H1 (cell line): ENCODE measurements at regions not wholly inside any gene's neighbourhood (a gene's known extent, or its start where the extent isn't known, plus 50 kb on each side); places are given as distances from the start of the nearest gene placed in this dataset.

Source experiments
- CTCF ChIA-PET: fragments of 300-600 bp; sonication (Branson Sonifier 250); formaldehyde crosslinking; loops from one replicate; lab custom pipeline; 2021; ENCODE audit not compliant: partially characterized antibody; lab: Charles Lee
- POLR2A ChIA-PET: fragments of 300-600 bp; sonication (Branson Sonifier 250); formaldehyde crosslinking; loops from one replicate; lab custom pipeline; 2021; ENCODE audit warnings: inconsistent platforms; ENCODE audit not compliant: partially characterized antibody; lab: Charles Lee
- DNase-seq, 2 experiments: peaks; one replicate each; pipeline versions ENCODE4 v3.0.0 to v3.0.0-alpha.2; 2010 to 2022; ENCODE audit warnings: low spot score in 2 of 2, low read depth in 1 of 2, mixed read lengths in 1 of 2
- FAIRE-seq: peaks from 2 replicates; lab custom pipeline; 2011; peaks lifted over from hg19 to GRCh38; lab: Jason Lieb, UNC
- H2AFZ ChIP-seq: 2 replicates; pipeline ENCODE4 v1.8.1; 2012; ENCODE audit warnings: low read length, inconsistent platforms
- H2AK5ac ChIP-seq: 2 replicates; pipeline ENCODE4 v1.6.1; 2013; ENCODE audit warnings: low read depth, low read length
- H2BK120ac ChIP-seq: replicated peaks from 2 replicates; pipeline ENCODE3; 2013; ENCODE audit warnings: low read depth, low read length, inconsistent platforms
- H2BK12ac ChIP-seq: 2 replicates; pipeline ENCODE4 v1.6.1; 2013; ENCODE audit warnings: low read depth, low read length
- H2BK15ac ChIP-seq: 2 replicates; pipeline ENCODE4 v1.6.1; 2013; ENCODE audit warnings: low read length
- H2BK20ac ChIP-seq: 2 replicates; pipeline ENCODE4 v1.6.1; 2013; ENCODE audit warnings: low read length
- H2BK5ac ChIP-seq: 2 replicates; pipeline ENCODE4 v1.6.1; 2013; ENCODE audit warnings: low read depth, low read length
- H3K14ac ChIP-seq: 2 replicates; pipeline ENCODE4 v1.6.1; 2013; ENCODE audit warnings: inconsistent platforms; ENCODE audit not compliant: insufficient read length
- H3K18ac ChIP-seq: 2 replicates; pipeline ENCODE4 v1.6.1; 2013; ENCODE audit warnings: low read length; ENCODE audit errors: extremely low read depth
- H3K23ac ChIP-seq: 2 replicates; pipeline ENCODE4 v1.6.1; 2013; ENCODE audit warnings: inconsistent platforms; ENCODE audit not compliant: insufficient read length
- H3K23me2 ChIP-seq: 2 replicates; pipeline ENCODE4 v1.6.1; 2013; ENCODE audit warnings: low read depth, low read length
- H3K27ac ChIP-seq: 2 replicates; pipeline ENCODE4 v1.6.1; 2011; ENCODE audit warnings: low read depth, low read length, inconsistent platforms
- H3K27me3 ChIP-seq, 4 experiments: replicated peaks in 1 of 4; 1 replicate in 1 of 4; 2 replicates in 3 of 4; pipeline versions ENCODE4 v1.6.1 to v1.8.1; 2011 to 2013; ENCODE audit warnings: low read length in 3 of 4, mild to moderate bottlenecking in 3 of 4, inconsistent platforms in 2 of 4, mixed read lengths in 2 of 4, moderate library complexity in 1 of 4; ENCODE audit not compliant: control insufficient read depth in 3 of 4, insufficient read depth in 3 of 4; ENCODE audit errors: extremely low read depth in 1 of 4
- H3K36me3 ChIP-seq, 4 experiments: 2 replicates each; pipeline versions ENCODE4 v1.6.1 to v1.8.1; 2011 to 2013; ENCODE audit warnings: mild to moderate bottlenecking in 4 of 4, low read length in 3 of 4, moderate library complexity in 2 of 4, control low read depth in 1 of 4, inconsistent platforms in 1 of 4; ENCODE audit not compliant: insufficient read depth in 4 of 4, control insufficient read depth in 2 of 4
- H3K4ac ChIP-seq: replicated peaks from 2 replicates; pipeline ENCODE3; 2013; ENCODE audit warnings: low read length, low read depth, mixed read lengths, inconsistent platforms; ENCODE audit not compliant: insufficient read length
- H3K4me1 ChIP-seq, 4 experiments: replicated peaks in 1 of 4; 1 replicate in 1 of 4; 2 replicates in 3 of 4; pipeline versions ENCODE4 v1.6.1 to v1.8.1; 2011 to 2013; ENCODE audit warnings: low read length in 3 of 4, inconsistent platforms in 2 of 4, mixed read lengths in 1 of 4; ENCODE audit not compliant: insufficient read depth in 4 of 4, control insufficient read depth in 3 of 4
- H3K4me2 ChIP-seq, 2 experiments: 2 replicates each; pipeline versions ENCODE4 v1.6.1 to v1.8.1; 2011 to 2013; ENCODE audit warnings: low read depth in 2 of 2, low read length in 2 of 2, control low read depth in 1 of 2, inconsistent platforms in 1 of 2, mild to moderate bottlenecking in 1 of 2; ENCODE audit not compliant: insufficient read depth in 1 of 2
- H3K4me3 ChIP-seq, 4 experiments: fragments of 200-600, 300-600 bp in 1 of 4; sonication (generic), shearing (Covaris generic), sonication (Bioruptor Twin) in 1 of 4; 2 replicates each; pipeline versions ENCODE4 v1.5.1 to v1.8.1; 2011 to 2016; ENCODE audit warnings: low read length in 4 of 4, low read depth in 3 of 4, control low read depth in 2 of 4, inconsistent platforms in 2 of 4, mild to moderate bottlenecking in 2 of 4, mixed read lengths in 1 of 4, moderate library complexity in 1 of 4; ENCODE audit not compliant: insufficient read depth in 2 of 4; ENCODE audit errors: extremely low read depth in 1 of 4
- H3K56ac ChIP-seq: replicated peaks from 2 replicates; pipeline ENCODE3; 2013; ENCODE audit warnings: low read depth, mild to moderate bottlenecking, mixed read lengths, low read length, inconsistent platforms; ENCODE audit not compliant: insufficient read length
- H3K79me1 ChIP-seq: 2 replicates; pipeline ENCODE4 v1.6.1; 2013; ENCODE audit warnings: low read depth, low read length, control low read depth
- H3K79me2 ChIP-seq, 2 experiments: 2 replicates each; pipeline versions ENCODE4 v1.6.1 to v1.8.1; 2012 to 2013; ENCODE audit warnings: low read length in 2 of 2, mild to moderate bottlenecking in 2 of 2, inconsistent platforms in 1 of 2; ENCODE audit not compliant: insufficient read depth in 2 of 2, control insufficient read depth in 1 of 2
- H3K9ac ChIP-seq, 4 experiments: replicated peaks in 1 of 4; 1 replicate in 1 of 4; 2 replicates in 3 of 4; pipeline versions ENCODE4 v1.6.1 to v1.8.1; 2011 to 2013; ENCODE audit warnings: low read depth in 3 of 4, low read length in 3 of 4, control low read depth in 2 of 4, mild to moderate bottlenecking in 2 of 4, moderate library complexity in 2 of 4, inconsistent platforms in 1 of 4; ENCODE audit errors: extremely low read depth in 1 of 4
- H3K9me3 ChIP-seq, 2 experiments: 2 replicates each; pipeline versions ENCODE4 v1.6.1 to v1.8.1; 2012 to 2013; ENCODE audit warnings: mild to moderate bottlenecking in 2 of 2, moderate library complexity in 2 of 2, control low read depth in 1 of 2, inconsistent platforms in 1 of 2, low read depth in 1 of 2, low read length in 1 of 2, mixed read lengths in 1 of 2; ENCODE audit not compliant: insufficient read depth in 2 of 2
- H4K20me1 ChIP-seq, 2 experiments: replicated peaks in 1 of 2; 2 replicates each; pipeline versions ENCODE3 to v1.8.1; 2011 to 2013; ENCODE audit warnings: inconsistent platforms in 2 of 2, low read length in 2 of 2, mild to moderate bottlenecking in 1 of 2; ENCODE audit not compliant: insufficient read depth in 2 of 2, control insufficient read depth in 1 of 2
- H4K5ac ChIP-seq: 2 replicates; pipeline ENCODE4 v1.6.1; 2013; ENCODE audit warnings: low read length, low read depth, mixed read lengths, inconsistent platforms; ENCODE audit not compliant: insufficient read length
- H4K8ac ChIP-seq: 2 replicates; pipeline ENCODE4 v1.8.0; 2013; ENCODE audit warnings: mild to moderate bottlenecking, moderate library complexity, low read length, inconsistent platforms; ENCODE audit not compliant: insufficient read depth; ENCODE audit errors: extremely low read depth
- H4K91ac ChIP-seq: replicated peaks from 2 replicates; pipeline ENCODE3; 2013; ENCODE audit warnings: low read length, mixed read lengths, inconsistent platforms; ENCODE audit not compliant: insufficient read length
- GTF2F1 ChIP-seq: IDR thresholded peaks from 2 replicates; pipeline ENCODE4 v1.6.1; 2012; ENCODE audit warnings: low read depth, low read length, improper control_type of control experiment, borderline replicate concordance
- TEAD4 ChIP-seq: IDR thresholded peaks from 2 replicates; pipeline ENCODE4 v1.6.1; 2012; ENCODE audit warnings: low read depth, low read length, inconsistent platforms, mixed read lengths
- WGBS, 2 experiments: shearing (Covaris generic) in 1 of 2; methylation state at CpG; one replicate each; pipeline versions ENCODE4 v1.1.6 to v1.1.7; 2013 to 2015; ENCODE audit warnings: low lambda C conversion rate in 2 of 2, mixed read lengths in 2 of 2, inconsistent platforms in 1 of 2, low coverage in 1 of 2, missing lambda C conversion rate in 1 of 2; ENCODE audit not compliant: insufficient replicate concordance in 2 of 2, insufficient coverage in 1 of 2, insufficient read length in 1 of 2; ENCODE audit errors: extremely low coverage in 1 of 2, missing lambda C conversion rate in 1 of 2; 5-methylcytosine and 5-hydroxymethylcytosine counted together

DNA sequence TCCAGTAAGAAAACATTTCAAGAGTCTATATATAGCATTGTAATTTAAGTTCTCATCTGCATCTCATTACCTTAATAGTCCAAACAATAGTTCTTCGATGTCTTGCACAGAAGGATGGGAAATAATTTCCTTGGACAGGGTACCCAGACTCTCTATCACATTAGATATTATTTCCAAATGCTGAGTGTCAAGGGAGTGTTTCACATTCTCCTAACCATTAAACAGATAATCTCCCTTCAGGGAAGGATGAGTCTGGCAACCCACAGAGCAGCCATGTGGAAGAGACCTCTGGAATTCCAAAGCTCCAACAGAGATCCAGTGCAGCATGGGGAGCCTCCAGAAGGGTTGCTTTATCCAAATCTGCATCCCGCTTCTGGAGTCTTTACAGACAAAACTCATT lies 89.6 kb downstream of the FZD1 start:
- POLR2A ChIA-PET: no interaction called here
- 42% methylated on average over 2 of the region's 2 CpGs; no CpG with 5 or more reads in 1 of the 2 experiments for WGBS, 2 experiments

More for the DNA sequence above, 89.6 kb downstream of the FZD1 start:
- DNase-seq: no peak
- H3K9ac ChIP-seq: no peak overlapping the region
- no peak for FAIRE-seq
- no peak overlapping the region for H4K8ac ChIP-seq
- TF ChIP-seq GTF2F1 (no peak), TEAD4 (peak; percentile 50; the same call in 1 of the 2 replicates)
- H2BK15ac ChIP-seq: no peak overlapping the region
- CTCF ChIA-PET: interaction anchor here (0.6 kb wide), 1 partner anchor 34 kb away, joined by 4 read pairs; no protein-coding TSS in a partner anchor
- H4K91ac ChIP-seq: no peak overlapping the region
- H3K27me3 ChIP-seq: peaks cover 34 to 88% (median 67%) of the 10 kb centered on the region in 4 experiments
- no peak overlapping the region for H4K5ac ChIP-seq
- peaks cover 0 to 4% (median 2%) of the 10 kb centered on the region in 4 experiments; a peak in 3 of 7 replicates for H3K4me1 ChIP-seq
- H3K56ac ChIP-seq: no peak overlapping the region
- no peak overlapping the region for H2AFZ ChIP-seq
- H4K20me1 ChIP-seq: peaks cover 0 to 3% of the 10 kb centered on the region in 2 experiments
- H2AK5ac ChIP-seq: no peak overlapping the region
- no peak overlapping the region for H3K18ac ChIP-seq
- no peak overlapping the region for H3K4me3 ChIP-seq
- no peak overlapping the region for H3K27ac ChIP-seq
- no peak overlapping the region for H3K4me2 ChIP-seq
- H2BK12ac ChIP-seq: no peak overlapping the region
- H3K9me3 ChIP-seq: no peaks in the 10 kb centered on the region
- H3K4ac ChIP-seq: no peak overlapping the region
- no peak overlapping the region for H2BK20ac ChIP-seq
- H3K23me2 ChIP-seq: no peaks in the 10 kb centered on the region
- no peaks in the 10 kb centered on the region for H3K36me3 ChIP-seq
- no peak overlapping the region for H3K23ac ChIP-seq
- H2BK5ac ChIP-seq: no peak overlapping the region
- no peak overlapping the region for H2BK120ac ChIP-seq
- H3K79me1 ChIP-seq: no peaks in the 10 kb centered on the region
- H3K79me2 ChIP-seq: no peaks in the 10 kb centered on the region
- H3K14ac ChIP-seq: no peak overlapping the region
